GM12872 (cell line): ENCODE measurements at regions not wholly inside any gene's neighbourhood (a gene's known extent, or its start where the extent isn't known, plus 50 kb on each side); places are given as distances from the start of the nearest gene placed in this dataset.

Experiments
- CTCF ChIP-seq: IDR thresholded peaks from 3 replicates; pipeline ENCODE4 v1.5.1; 2011; ENCODE audit warnings: low read depth, mild to moderate bottlenecking, low read length, moderate library complexity; ENCODE audit not compliant: insufficient read depth

GRCh38 chr4:8762951-8763735 lies 108.5 kb downstream of the HMX1 start:
- TF ChIP-seq CTCF, result no peak

GRCh38 chr4:8762356-8762755 lies 109.3 kb downstream of the HMX1 start:
- TF ChIP-seq CTCF, result no peak

GRCh38 chr4:8761824-8762205 lies 109.8 kb downstream of the HMX1 start:
- no peak for TF ChIP-seq CTCF

- no peak for TF ChIP-seq CTCF
Measured at GRCh38 chr4:8761167-8761823, 110.3 kb downstream of the HMX1 start.

GRCh38 chr4:8760561-8760960 lies 111.1 kb downstream of the HMX1 start:
- no peak for TF ChIP-seq CTCF

- no peak for TF ChIP-seq CTCF
Measured at GRCh38 chr4:8759987-8760386, 111.7 kb downstream of the HMX1 start.

GRCh38 chr4:8756816-8757215 lies 114.8 kb downstream of the HMX1 start:
- TF ChIP-seq CTCF, result no peak
